Keratinocyte (primary cell): ENCODE measurements at regions not wholly inside any gene's neighbourhood (a gene's known extent, or its start where the extent isn't known, plus 50 kb on each side); places are given as distances from the start of the nearest gene placed in this dataset.

Experiments
- DNase-seq: peaks from one replicate; pipeline ENCODE4 v3.0.0-alpha.2; 2011; ENCODE audit warnings: low read depth, missing footprints, low spot score
- FAIRE-seq: peaks from 2 replicates; lab custom pipeline; 2011; peaks lifted over from hg19 to GRCh38; lab: Jason Lieb, UNC
- H2AFZ ChIP-seq: 2 replicates; pipeline ENCODE4 v1.6.0; 2012; ENCODE audit warnings: low read length, control low read depth, inconsistent platforms; ENCODE audit not compliant: control insufficient read depth
- H3K27ac ChIP-seq: 2 replicates; pipeline ENCODE4 v1.5.1; 2011; ENCODE audit warnings: low read length; ENCODE audit not compliant: control insufficient read depth, insufficient read depth
- H3K27me3 ChIP-seq: 3 replicates; pipeline ENCODE4 v1.6.0; 2011; ENCODE audit warnings: low read length; ENCODE audit not compliant: control insufficient read depth, insufficient read depth; ENCODE audit errors: extremely low read depth
- H3K36me3 ChIP-seq, 2 experiments: 2 replicates in 1 of 2; 3 replicates in 1 of 2; pipeline ENCODE4 v1.5.1; 2011; ENCODE audit warnings: low read length in 2 of 2, mild to moderate bottlenecking in 1 of 2; ENCODE audit not compliant: control insufficient read depth in 2 of 2, insufficient read depth in 2 of 2; ENCODE audit errors: extremely low read depth in 1 of 2
- H3K4me1 ChIP-seq: 3 replicates; pipeline ENCODE4 v1.5.1; 2011; ENCODE audit warnings: low read length; ENCODE audit not compliant: control insufficient read depth, insufficient read depth; ENCODE audit errors: extremely low read depth
- H3K4me2 ChIP-seq: 3 replicates; pipeline ENCODE4 v1.6.0; 2011; ENCODE audit warnings: low read depth, low read length; ENCODE audit not compliant: control insufficient read depth, insufficient read depth; ENCODE audit errors: extremely low read depth
- H3K4me3 ChIP-seq, 3 experiments: fragments of 200-600 bp in 1 of 3; sonication (generic) in 1 of 3; 2 replicates in 2 of 3; 3 replicates in 1 of 3; pipeline ENCODE4 v1.5.1; 2011 to 2016; ENCODE audit warnings: low read length in 3 of 3, mild to moderate bottlenecking in 3 of 3, control low read depth in 2 of 3, inconsistent platforms in 1 of 3, low read depth in 1 of 3, mixed read lengths in 1 of 3, mixed run types in 1 of 3, moderate library complexity in 1 of 3; ENCODE audit not compliant: control insufficient read depth in 2 of 3, insufficient read depth in 2 of 3; ENCODE audit errors: extremely low read depth in 1 of 3
- H3K79me2 ChIP-seq: 2 replicates; pipeline ENCODE4 v1.6.0; 2012; ENCODE audit warnings: low read length; ENCODE audit not compliant: control insufficient read depth, insufficient read depth
- H3K9ac ChIP-seq: 3 replicates; pipeline ENCODE4 v1.6.0; 2011; ENCODE audit warnings: low read length; ENCODE audit not compliant: control insufficient read depth, insufficient read depth; ENCODE audit errors: extremely low read depth
- H3K9me1 ChIP-seq: 3 replicates; pipeline ENCODE4 v1.6.0; 2011; ENCODE audit warnings: low read length; ENCODE audit not compliant: control insufficient read depth, insufficient read depth; ENCODE audit errors: extremely low read depth
- H3K9me3 ChIP-seq: 2 replicates; pipeline ENCODE4 v1.5.1; 2012; ENCODE audit warnings: low read depth, low read length; ENCODE audit not compliant: control insufficient read depth
- H4K20me1 ChIP-seq: 3 replicates; pipeline ENCODE4 v1.6.0; 2011; ENCODE audit warnings: low read length; ENCODE audit not compliant: control insufficient read depth, insufficient read depth; ENCODE audit errors: extremely low read depth
- EZH2 ChIP-seq: IDR thresholded peaks from one replicate; pipeline ENCODE4 v1.6.1; 2012; ENCODE audit warnings: inconsistent platforms, mild to moderate bottlenecking, low read length, moderate library complexity
- dilution Hi-C: fragments of 300-500 bp; cut with MboI; formaldehyde crosslinking; loops from one replicate; pipeline ENCODE4 v1.7.0; 2020; ENCODE audit warnings: low sequenced_read_pairs; ENCODE audit not compliant: extremely low pct_ligation_motif_present
- TF ChIP-seq, protein P1 (sequence below), 3 experiments: IDR thresholded peaks in 1 of 3; conservative IDR thresholded peaks in 1 of 3; optimal IDR thresholded peaks in 1 of 3; 2 replicates in 2 of 3; 3 replicates in 1 of 3; pipeline versions ENCODE3 to v1.5.1; 2011; ENCODE audit warnings: low read length in 3 of 3, mild to moderate bottlenecking in 3 of 3, moderate library complexity in 2 of 3, control low read depth in 1 of 3, inconsistent platforms in 1 of 3; ENCODE audit not compliant: insufficient read depth in 2 of 3; ENCODE audit errors: extremely low read depth in 1 of 3

- Histone ChIP-seq H3K4me3 (no peak overlapping the region), H3K9me3 (no peaks in the 10 kb centered on the region), H3K9me1 (no peaks in the 10 kb centered on the region), H3K9ac (no peak overlapping the region), H3K4me1 (no peaks in the 10 kb centered on the region), H3K27me3 (no peaks in the 10 kb centered on the region), H2AFZ (no peak overlapping the region), H3K4me2 (no peak overlapping the region), H4K20me1 (no peaks in the 10 kb centered on the region), H3K79me2 (no peaks in the 10 kb centered on the region), H3K36me3 (no peaks in the 10 kb centered on the region), H3K27ac (no peak overlapping the region)
- FAIRE-seq (no peak), DNase-seq (no peak)
- no peak for TF ChIP-seq EZH2
- TF ChIP-seq, protein P1, sequence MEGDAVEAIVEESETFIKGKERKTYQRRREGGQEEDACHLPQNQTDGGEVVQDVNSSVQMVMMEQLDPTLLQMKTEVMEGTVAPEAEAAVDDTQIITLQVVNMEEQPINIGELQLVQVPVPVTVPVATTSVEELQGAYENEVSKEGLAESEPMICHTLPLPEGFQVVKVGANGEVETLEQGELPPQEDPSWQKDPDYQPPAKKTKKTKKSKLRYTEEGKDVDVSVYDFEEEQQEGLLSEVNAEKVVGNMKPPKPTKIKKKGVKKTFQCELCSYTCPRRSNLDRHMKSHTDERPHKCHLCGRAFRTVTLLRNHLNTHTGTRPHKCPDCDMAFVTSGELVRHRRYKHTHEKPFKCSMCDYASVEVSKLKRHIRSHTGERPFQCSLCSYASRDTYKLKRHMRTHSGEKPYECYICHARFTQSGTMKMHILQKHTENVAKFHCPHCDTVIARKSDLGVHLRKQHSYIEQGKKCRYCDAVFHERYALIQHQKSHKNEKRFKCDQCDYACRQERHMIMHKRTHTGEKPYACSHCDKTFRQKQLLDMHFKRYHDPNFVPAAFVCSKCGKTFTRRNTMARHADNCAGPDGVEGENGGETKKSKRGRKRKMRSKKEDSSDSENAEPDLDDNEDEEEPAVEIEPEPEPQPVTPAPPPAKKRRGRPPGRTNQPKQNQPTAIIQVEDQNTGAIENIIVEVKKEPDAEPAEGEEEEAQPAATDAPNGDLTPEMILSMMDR (optimal IDR thresholded peaks at IDR 0.05 in 1 of 3, IDR thresholded peaks at IDR 0.05 in 1 of 3, conservative IDR thresholded peaks at IDR 0.05 in 1 of 3; ENCODE audit: extremely low read depth in 1 of 3, insufficient read depth in 2 of 3, low read length in 3 of 3), result no peak
- dilution Hi-C loops, result no loop called here
These were observed 401.2 kb upstream of the BTBD3 start for GRCh38 chr20:11516448-11516847.

DNA sequence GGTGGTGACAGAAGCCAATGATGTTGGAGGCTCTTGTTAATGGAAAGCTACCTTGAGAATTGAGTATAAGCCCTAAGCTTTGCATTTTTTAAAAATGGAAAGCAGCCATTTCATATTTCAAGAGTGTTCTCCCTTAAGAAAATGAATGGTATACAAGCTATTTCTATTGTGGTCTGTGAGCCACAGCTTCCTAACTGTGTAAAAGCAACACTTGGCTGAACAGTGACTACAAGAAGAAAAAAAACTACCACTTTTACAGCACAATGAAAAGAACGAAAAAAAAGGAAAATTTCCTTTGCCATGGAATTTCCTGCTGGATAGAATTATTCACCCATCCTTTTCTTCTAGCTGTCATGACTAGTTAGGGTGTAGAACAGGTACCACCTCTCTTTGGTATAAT lies 397.1 kb upstream of the BTBD3 start:
- Histone ChIP-seq H2AFZ (no peak overlapping the region), H3K36me3 (no peaks in the 10 kb centered on the region), H3K9ac (no peak overlapping the region), H4K20me1 (no peaks in the 10 kb centered on the region), H3K27me3 (no peaks in the 10 kb centered on the region), H3K4me3 (no peak overlapping the region), H3K4me1 (no peaks in the 10 kb centered on the region), H3K79me2 (no peaks in the 10 kb centered on the region), H3K9me1 (no peaks in the 10 kb centered on the region), H3K9me3 (no peaks in the 10 kb centered on the region), H3K27ac (no peak overlapping the region), H3K4me2 (no peak overlapping the region)
- TF ChIP-seq, protein P1 (optimal IDR thresholded peaks at IDR 0.05 in 1 of 3, IDR thresholded peaks at IDR 0.05 in 1 of 3, conservative IDR thresholded peaks at IDR 0.05 in 1 of 3; ENCODE audit: extremely low read depth in 1 of 3, insufficient read depth in 2 of 3, low read length in 3 of 3), result no peak
- TF ChIP-seq EZH2, result no peak
- FAIRE-seq, result no peak
- no peak for DNase-seq
- dilution Hi-C loops, result no loop called here
